Common myeloid progenitor, CD34-positive (primary cell): ENCODE measurements at regions not wholly inside any gene's neighbourhood (a gene's known extent, or its start where the extent isn't known, plus 50 kb on each side); places are given as distances from the start of the nearest gene placed in this dataset.
"Not testable (repeated sequence)": the region's sequence is repeated elsewhere in the genome, so short reads cannot be mapped to it uniquely, and the experiment has no call there.

ENCODE experiments used
- CTCF ChIA-PET: fragments of 350-600 bp; sonication (Branson Sonifier 250); formaldehyde crosslinking; loops from one replicate; lab custom pipeline; 2021; ENCODE audit warnings: antibody characterized with exemption; lab: Charles Lee
- POLR2A ChIA-PET: fragments of 350-600 bp; sonication (Branson Sonifier 250); formaldehyde crosslinking; loops from one replicate; lab custom pipeline; 2021; ENCODE audit warnings: antibody characterized with exemption; lab: Charles Lee
- DNase-seq, 3 donors: peaks; one replicate each; pipeline versions ENCODE4 v3.0.0 to v3.0.0-alpha.2; 2013
- H3K27ac ChIP-seq, 2 experiments: 1 replicate in 1 of 2; 2 replicates in 1 of 2; pipeline ENCODE4 v1.7.0; 2013; ENCODE audit warnings: inconsistent platforms in 2 of 2, low read length in 2 of 2, mild to moderate bottlenecking in 2 of 2, low read depth in 1 of 2, moderate library complexity in 1 of 2; ENCODE audit not compliant: severe bottlenecking in 2 of 2, insufficient read depth in 1 of 2, poor library complexity in 1 of 2
- H3K27me3 ChIP-seq, 5 experiments: replicated peaks in 2 of 5; 1 replicate in 3 of 5; 2 replicates in 2 of 5; pipeline versions ENCODE4 v1.6.1 to v1.7.0; 2013; ENCODE audit warnings: low read length in 4 of 5, mild to moderate bottlenecking in 2 of 5, moderate library complexity in 2 of 5, inconsistent platforms in 1 of 5; ENCODE audit not compliant: insufficient read depth in 5 of 5, control insufficient read depth in 4 of 5
- H3K36me3 ChIP-seq, 4 experiments: 1 replicate in 2 of 4; 2 replicates in 2 of 4; pipeline versions ENCODE4 v1.6.1 to v1.7.0; 2013; ENCODE audit warnings: low read length in 3 of 4, control low read depth in 1 of 4, mild to moderate bottlenecking in 1 of 4; ENCODE audit not compliant: control insufficient read depth in 4 of 4, insufficient read depth in 4 of 4
- H3K4me1 ChIP-seq, 4 experiments: 1 replicate in 3 of 4; 2 replicates in 1 of 4; pipeline versions ENCODE4 v1.6.1 to v1.7.1; 2013; ENCODE audit warnings: low read length in 3 of 4, mild to moderate bottlenecking in 3 of 4, control low read depth in 1 of 4, inconsistent platforms in 1 of 4, moderate library complexity in 1 of 4; ENCODE audit not compliant: control insufficient read depth in 4 of 4, insufficient read depth in 4 of 4; ENCODE audit errors: control extremely low read depth in 1 of 4
- H3K4me3 ChIP-seq, 7 experiments: 1 replicate in 4 of 7; 2 replicates in 3 of 7; pipeline versions ENCODE4 v1.5.1 to v1.7.0; 2013; ENCODE audit warnings: mild to moderate bottlenecking in 7 of 7, low read length in 6 of 7, moderate library complexity in 6 of 7, inconsistent platforms in 2 of 7, low read depth in 2 of 7, control low read depth in 1 of 7; ENCODE audit not compliant: insufficient read depth in 4 of 7, control insufficient read depth in 1 of 7; ENCODE audit errors: extremely low read depth in 1 of 7
- H3K9me3 ChIP-seq, 5 experiments: 1 replicate in 4 of 5; 2 replicates in 1 of 5; pipeline versions ENCODE4 v1.6.1 to v1.7.1; 2013; ENCODE audit warnings: low read length in 4 of 5, mild to moderate bottlenecking in 2 of 5, inconsistent platforms in 1 of 5, low read depth in 1 of 5, moderate library complexity in 1 of 5; ENCODE audit not compliant: control insufficient read depth in 4 of 5, insufficient read depth in 2 of 5; ENCODE audit errors: control extremely low read depth in 1 of 5
- WGBS: methylation state at CpG from one replicate; pipeline ENCODE4 v1.1.5; 2013; ENCODE audit not compliant: insufficient coverage; 5-methylcytosine and 5-hydroxymethylcytosine counted together

- peaks cover 0 to 6% (median 5%) of the 10 kb centered on the region in 5 experiments for H3K9me3 ChIP-seq
- ChIA-PET CTCF (no interaction called here), POLR2A (no interaction called here)
- H3K27ac ChIP-seq: no peak overlapping the region
- WGBS: 100% methylated on average over 1 of the region's 1 CpG
- H3K4me3 ChIP-seq: no peak overlapping the region
- no peaks in the 10 kb centered on the region for H3K36me3 ChIP-seq
- DNase-seq: no peak
- H3K4me1 ChIP-seq: peaks cover 9 to 17% (median 9%) of the 10 kb centered on the region in 4 experiments
- H3K27me3 ChIP-seq: no peaks in the 10 kb centered on the region
Measured at GRCh38 chr1:194062526-194062925, 876.1 kb upstream of the B3GALT2 start.

GRCh38 chr1:194060481-194060880 is 874.1 kb upstream of the B3GALT2 start:
- 0% methylated on average over 1 of the region's 4 CpGs for WGBS
- Histone ChIP-seq H3K4me3 (no peak overlapping the region), H3K36me3 (no peaks in the 10 kb centered on the region), H3K9me3 (peaks cover 0 to 6% (median 5%) of the 10 kb centered on the region in 5 experiments), H3K4me1 (peaks cover 9 to 25% (median 16%) of the 10 kb centered on the region in 4 experiments), H3K27ac (no peak overlapping the region), H3K27me3 (no peaks in the 10 kb centered on the region)
- ChIA-PET POLR2A (no interaction called here), CTCF (interaction anchor here (0.8 kb wide), 1 partner anchor 601 kb away, joined by 3 read pairs; no protein-coding TSS in a partner anchor)
- DNase-seq: peak; percentile 17 to 62 (median 57)

GRCh38 chr1:194058268-194058667 is 871.9 kb upstream of the B3GALT2 start:
- H3K36me3 ChIP-seq, POLR2A ChIA-PET, H3K4me3 ChIP-seq, H3K27ac ChIP-seq, H3K27me3 ChIP-seq, H3K9me3 ChIP-seq: not testable (repeated sequence)
- peaks cover 9 to 25% (median 16%) of the 10 kb centered on the region in 4 experiments for H3K4me1 ChIP-seq
- 0% methylated on average over 1 of the region's 5 CpGs for WGBS
- peak in 1 of 3 donors; percentile 22 for DNase-seq
- CTCF ChIA-PET: interaction anchor here (0.6 kb wide), 1 partner anchor 12 kb away, joined by 3 read pairs; no protein-coding TSS in a partner anchor

- Histone ChIP-seq H3K4me1 (peaks cover 5 to 35% (median 22%) of the 10 kb centered on the region in 4 experiments), H3K27ac (no peak overlapping the region), H3K36me3 (no peaks in the 10 kb centered on the region), H3K4me3 (no peak overlapping the region), H3K27me3 (no peaks in the 10 kb centered on the region), H3K9me3 (peaks cover 0 to 6% (median 3%) of the 10 kb centered on the region in 5 experiments)
- peak in 2 of 3 donors; percentile 27 to 40 for DNase-seq
- CTCF ChIA-PET: no interaction called here
- POLR2A ChIA-PET: no interaction called here
- WGBS: 100% methylated on average over 1 of the region's 2 CpGs
Measured at GRCh38 chr1:194056169-194056568, 869.8 kb upstream of the B3GALT2 start.

GRCh38 chr1:194055536-194055935 is 869.1 kb upstream of the B3GALT2 start:
- Histone ChIP-seq H3K4me3 (no peak overlapping the region), H3K4me1 (peaks cover 2 to 30% (median 19%) of the 10 kb centered on the region in 4 experiments), H3K27ac (no peak overlapping the region), H3K9me3 (peaks cover 0 to 6% (median 3%) of the 10 kb centered on the region in 5 experiments), H3K27me3 (no peaks in the 10 kb centered on the region), H3K36me3 (no peaks in the 10 kb centered on the region)
- POLR2A ChIA-PET: no interaction called here
- CTCF ChIA-PET: no interaction called here
- DNase-seq: no peak
- WGBS: 14% methylated on average over 1 of the region's 1 CpG

GRCh38 chr1:194052514-194053338 is 866.3 kb upstream of the B3GALT2 start:
- Histone ChIP-seq H3K27me3 (no peaks in the 10 kb centered on the region), H3K36me3 (no peaks in the 10 kb centered on the region), H3K27ac (no peak overlapping the region), H3K9me3 (no peaks in the 10 kb centered on the region), H3K4me3 (no peak overlapping the region), H3K4me1 (peaks cover 0 to 26% (median 12%) of the 10 kb centered on the region in 4 experiments)
- ChIA-PET CTCF (no interaction called here), POLR2A (no interaction called here)
- WGBS: 100% methylated on average over 2 of the region's 2 CpGs
- DNase-seq: peak in 2 of 3 donors; percentile 33 to 37

- no peak for DNase-seq
- Histone ChIP-seq H3K36me3 (no peaks in the 10 kb centered on the region), H3K27me3 (no peaks in the 10 kb centered on the region), H3K4me3 (no peak overlapping the region), H3K9me3 (no peaks in the 10 kb centered on the region), H3K27ac (no peak overlapping the region), H3K4me1 (peaks cover 0 to 9% (median 7%) of the 10 kb centered on the region in 4 experiments)
- ChIA-PET POLR2A (no interaction called here), CTCF (no interaction called here)
- WGBS: 94% methylated on average over 2 of the region's 3 CpGs
Measured at GRCh38 chr1:194047921-194048320, 861.5 kb upstream of the B3GALT2 start.
